ENCODE measurements at regions not wholly inside any gene's neighbourhood (a gene's known extent, or its start where the extent isn't known, plus 50 kb on each side); places are given as distances from the start of the nearest gene placed in this dataset.

DNA sequence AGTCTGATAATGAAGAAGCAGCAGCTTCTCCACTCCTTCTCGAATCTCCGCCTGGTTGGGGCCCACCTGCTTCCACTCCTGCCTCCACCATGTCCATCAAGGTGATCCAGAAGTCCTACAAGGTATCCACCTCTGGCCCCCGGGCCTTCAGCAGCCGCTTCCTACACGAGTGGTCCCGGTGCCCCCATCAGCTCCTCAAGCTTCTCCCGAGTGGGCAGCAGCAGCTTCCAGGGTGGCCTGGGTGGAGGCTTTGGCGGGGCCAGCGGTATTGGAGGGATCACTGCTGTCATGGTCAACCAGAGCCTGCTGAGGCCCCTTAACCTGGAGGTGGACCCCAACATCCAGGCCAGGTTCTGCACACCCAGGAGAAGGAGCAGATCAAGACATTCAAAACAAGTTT, 381.0 kb upstream of the USP15 start:
- 90 to 97% (median 91%) methylated on average over 7 to 9 of the region's 9 CpGs for WGBS, 4 donors
- TF ChIP-seq, protein P1, sequence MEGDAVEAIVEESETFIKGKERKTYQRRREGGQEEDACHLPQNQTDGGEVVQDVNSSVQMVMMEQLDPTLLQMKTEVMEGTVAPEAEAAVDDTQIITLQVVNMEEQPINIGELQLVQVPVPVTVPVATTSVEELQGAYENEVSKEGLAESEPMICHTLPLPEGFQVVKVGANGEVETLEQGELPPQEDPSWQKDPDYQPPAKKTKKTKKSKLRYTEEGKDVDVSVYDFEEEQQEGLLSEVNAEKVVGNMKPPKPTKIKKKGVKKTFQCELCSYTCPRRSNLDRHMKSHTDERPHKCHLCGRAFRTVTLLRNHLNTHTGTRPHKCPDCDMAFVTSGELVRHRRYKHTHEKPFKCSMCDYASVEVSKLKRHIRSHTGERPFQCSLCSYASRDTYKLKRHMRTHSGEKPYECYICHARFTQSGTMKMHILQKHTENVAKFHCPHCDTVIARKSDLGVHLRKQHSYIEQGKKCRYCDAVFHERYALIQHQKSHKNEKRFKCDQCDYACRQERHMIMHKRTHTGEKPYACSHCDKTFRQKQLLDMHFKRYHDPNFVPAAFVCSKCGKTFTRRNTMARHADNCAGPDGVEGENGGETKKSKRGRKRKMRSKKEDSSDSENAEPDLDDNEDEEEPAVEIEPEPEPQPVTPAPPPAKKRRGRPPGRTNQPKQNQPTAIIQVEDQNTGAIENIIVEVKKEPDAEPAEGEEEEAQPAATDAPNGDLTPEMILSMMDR (IDR thresholded peaks at IDR 0.05), result no peak
- no peak for TF ChIP-seq POLR2A (IDR thresholded peaks at IDR 0.05)
- Histone ChIP-seq H3K36me3 (replicated peaks in 1 of 2) (no peaks in the 10 kb centered on the region), H3K4me1 (replicated peaks in 1 of 2) (no peaks in the 10 kb centered on the region), H3K4me3 (no peak overlapping the region), H3K27me3 (no peaks in the 10 kb centered on the region), H3K27ac (no peak overlapping the region), H3K9me3 (replicated peaks in 1 of 3) (no peaks in the 10 kb centered on the region)
- DNase-seq, result no peak
- intact Hi-C loops (cut with DNase I), result no loop called here

DNA sequence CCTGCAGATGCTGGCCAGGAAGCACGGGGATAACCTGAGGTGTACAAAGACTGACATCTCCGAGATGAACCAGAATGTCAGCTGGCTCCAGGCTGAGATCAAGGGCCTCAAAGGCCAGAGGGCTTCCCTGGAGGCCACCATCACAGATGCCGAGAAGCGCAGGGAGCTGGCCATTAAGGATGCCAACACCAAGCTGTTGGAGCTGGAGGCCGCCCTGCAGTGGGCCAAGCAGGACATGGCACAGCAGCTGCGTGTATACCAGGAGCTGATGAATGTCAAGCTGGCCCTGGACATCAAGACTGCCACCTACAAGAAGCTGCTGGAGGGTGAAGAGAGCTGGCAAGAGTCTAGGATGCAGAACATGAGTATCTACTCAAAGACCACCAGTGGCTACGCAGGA, 380.0 kb upstream of the USP15 start:
- WGBS, 4 donors, result 75 to 91% (median 87%) methylated on average over 6 to 7 of the region's 7 CpGs
- intact Hi-C loops (cut with DNase I), result no loop called here
- no peaks in the 10 kb centered on the region for H3K27me3 ChIP-seq
- H3K4me3 ChIP-seq, result no peak overlapping the region
- no peaks in the 10 kb centered on the region for H3K36me3 ChIP-seq (replicated peaks in 1 of 2)
- no peaks in the 10 kb centered on the region for H3K4me1 ChIP-seq (replicated peaks in 1 of 2)
- no peak overlapping the region for H3K27ac ChIP-seq
- H3K9me3 ChIP-seq (replicated peaks in 1 of 3), result no peaks in the 10 kb centered on the region
- no peak for DNase-seq
- TF ChIP-seq, protein P1 (IDR thresholded peaks at IDR 0.05), result no peak
- no peak for TF ChIP-seq POLR2A (IDR thresholded peaks at IDR 0.05)

DNA sequence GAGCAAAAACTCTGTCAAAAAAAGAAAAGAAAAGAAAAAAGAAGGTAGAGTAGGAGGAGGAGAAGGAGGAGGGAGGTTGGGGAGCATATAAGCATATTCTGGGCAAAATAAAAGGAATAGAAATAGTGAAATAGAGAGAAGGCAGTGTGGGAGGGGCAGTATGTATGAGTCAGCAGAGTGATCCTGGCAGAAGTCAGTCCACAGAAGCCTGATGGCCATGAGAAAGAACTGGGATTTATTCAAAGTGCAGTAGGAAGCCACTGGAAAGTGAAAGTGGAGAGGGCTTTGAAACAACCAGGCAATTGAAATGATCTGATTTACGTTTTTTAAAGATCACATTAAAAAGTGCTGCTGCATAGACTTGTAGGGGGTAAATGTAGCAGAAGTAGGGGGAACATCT, 368.6 kb upstream of the USP15 start:
- DNase-seq, result peak in 3 of 7 donors; percentile 13 to 35 (median 29)
- Histone ChIP-seq H3K4me3 (no peak overlapping the region), H3K9me3 (replicated peaks in 1 of 3) (no peaks in the 10 kb centered on the region), H3K27ac (no peak overlapping the region), H3K36me3 (replicated peaks in 1 of 2) (no peaks in the 10 kb centered on the region), H3K4me1 (replicated peaks in 1 of 2) (no peaks in the 10 kb centered on the region), H3K27me3 (no peaks in the 10 kb centered on the region)
- no peak for TF ChIP-seq POLR2A (IDR thresholded peaks at IDR 0.05)
- TF ChIP-seq, protein P1 (IDR thresholded peaks at IDR 0.05), result no peak
- intact Hi-C loops (cut with DNase I), result no loop called here
- WGBS, 4 donors, result 20 to 32% (median 26%) methylated on average over 1 of the region's 1 CpG

DNA sequence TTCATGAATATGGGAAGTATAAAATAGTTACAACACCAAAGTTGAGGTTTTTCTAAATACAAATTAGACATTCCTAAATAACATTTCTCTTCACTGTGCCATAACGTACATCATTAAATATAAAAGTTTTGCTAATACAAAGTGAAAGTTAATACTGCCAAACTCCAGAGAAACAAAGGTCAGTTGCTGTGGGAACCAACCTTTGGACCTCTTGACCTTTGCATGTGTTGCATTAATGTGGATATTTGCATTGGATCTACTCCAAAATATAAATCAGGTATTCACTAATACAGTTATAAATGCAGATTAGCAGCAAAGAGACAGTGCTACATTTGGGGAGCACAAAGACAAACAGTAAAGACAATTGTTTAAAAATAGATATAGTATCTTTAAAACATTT, 366.0 kb upstream of the USP15 start:
- no peak for TF ChIP-seq POLR2A (IDR thresholded peaks at IDR 0.05)
- TF ChIP-seq, protein P1 (IDR thresholded peaks at IDR 0.05), result no peak
- H3K4me3 ChIP-seq, result no peak overlapping the region
- intact Hi-C loops (cut with DNase I), result no loop called here
- H3K4me1 ChIP-seq (replicated peaks in 1 of 2), result no peaks in the 10 kb centered on the region
- no peak overlapping the region for H3K27ac ChIP-seq
- no peaks in the 10 kb centered on the region for H3K9me3 ChIP-seq (replicated peaks in 1 of 3)
- no peaks in the 10 kb centered on the region for H3K36me3 ChIP-seq (replicated peaks in 1 of 2)
- no peaks in the 10 kb centered on the region for H3K27me3 ChIP-seq
- DNase-seq, result no peak
- WGBS, 4 donors, result 69 to 78% (median 77%) methylated on average over 1 of the region's 1 CpG

All from adrenal gland (tissue), 9 donors.